ENCODE measurements at regions not wholly inside any gene's neighbourhood (a gene's known extent, or its start where the extent isn't known, plus 50 kb on each side); places are given as distances from the start of the nearest gene placed in this dataset.
"Not testable (repeated sequence)": the region's sequence is repeated elsewhere in the genome, so short reads cannot be mapped to it uniquely, and the experiment has no call there.

GRCh38 chr5:176743136-176743861 lies 67.1 kb upstream of the UNC5A start:
- DNase-seq, result peak in 25 of 42 donors; percentile 10 to 70 (median 38)
- intact Hi-C loops (cut with DNase I), result no loop called here

GRCh38 chr5:176743868-176744583 lies 66.3 kb upstream of the UNC5A start:
- intact Hi-C loops (cut with DNase I), result no loop called here

GRCh38 chr5:176744584-176744965 lies 65.8 kb upstream of the UNC5A start:
- intact Hi-C loops (cut with DNase I), result no loop called here
- peak in 9 of 42 donors; percentile 6 to 50 (median 18) for DNase-seq

More at GRCh38 chr5:176743868-176744583, 66.3 kb upstream of the UNC5A start:
- peak in 13 of 42 donors; percentile 9 to 46 (median 30) for DNase-seq

- peak in 5 of 42 donors; percentile 1 to 27 (median 5) for DNase-seq
- intact Hi-C loops (cut with DNase I), result no loop called here
Measured at GRCh38 chr5:176747670-176748072, 62.7 kb upstream of the UNC5A start.

- peak in 9 of 42 donors; percentile 6 to 58 (median 46) for DNase-seq
- intact Hi-C loops (cut with DNase I), result no loop called here
Measured at GRCh38 chr5:176748073-176748966, 62.0 kb upstream of the UNC5A start.

- intact Hi-C loops (cut with DNase I), result no loop called here
- peak in 5 of 42 donors; percentile 4 to 30 (median 16) for DNase-seq
Measured at GRCh38 chr5:176748967-176749935, 61.1 kb upstream of the UNC5A start.

- peak in 5 of 42 donors; percentile 3 to 35 (median 21) for DNase-seq
- intact Hi-C loops (cut with DNase I), result no loop called here
Measured at GRCh38 chr5:176750144-176750543, 60.2 kb upstream of the UNC5A start.

GRCh38 chr5:176754376-176754973 lies 55.9 kb upstream of the UNC5A start:
- intact Hi-C loops (cut with DNase I), result no loop called here
- no peak for DNase-seq

GRCh38 chr5:176755593-176755992 lies 54.8 kb upstream of the UNC5A start:
- intact Hi-C loops (cut with DNase I), result not testable (repeated sequence)
- peak in 2 of 42 donors; percentile 6 to 21 for DNase-seq

GRCh38 chr5:176757569-176757968 lies 52.8 kb upstream of the UNC5A start:
- not testable (repeated sequence) for DNase-seq

More at GRCh38 chr5:176757569-176757968, 52.8 kb upstream of the UNC5A start:
- intact Hi-C loops (cut with DNase I), result not testable (repeated sequence)
